Astrocyte (in vitro differentiated cells and primary cell): ENCODE measurements at regions not wholly inside any gene's neighbourhood (a gene's known extent, or its start where the extent isn't known, plus 50 kb on each side); places are given as distances from the start of the nearest gene placed in this dataset.

Source experiments
- DNase-seq: peaks from one replicate; pipeline ENCODE4 v3.0.0-alpha.2; 2010; ENCODE audit warnings: low read depth
- FAIRE-seq: peaks from 2 replicates; lab custom pipeline; 2011; peaks lifted over from hg19 to GRCh38; lab: Jason Lieb, UNC
- H2AFZ ChIP-seq: 2 replicates; pipeline ENCODE4 v1.6.0; 2012; ENCODE audit warnings: low read depth, low read length, inconsistent platforms
- H3K27ac ChIP-seq: 2 replicates; pipeline ENCODE4 v1.5.1; 2011; ENCODE audit warnings: low read depth, low read length, inconsistent platforms
- H3K27me3 ChIP-seq: 2 replicates; pipeline ENCODE4 v1.6.0; 2011; ENCODE audit warnings: low read length, inconsistent platforms; ENCODE audit not compliant: insufficient read depth
- H3K36me3 ChIP-seq: 2 replicates; pipeline ENCODE4 v1.5.1; 2011; ENCODE audit warnings: low read length, inconsistent platforms; ENCODE audit not compliant: insufficient read depth
- H3K4me1 ChIP-seq: 2 replicates; pipeline ENCODE4 v1.5.1; 2011; ENCODE audit warnings: low read length, inconsistent platforms; ENCODE audit not compliant: insufficient read depth
- H3K4me2 ChIP-seq: 2 replicates; pipeline ENCODE4 v1.6.0; 2012; ENCODE audit warnings: low read length, inconsistent platforms
- H3K4me3 ChIP-seq: 2 replicates; pipeline ENCODE4 v1.5.1; 2011; ENCODE audit warnings: low read depth, mild to moderate bottlenecking, low read length, inconsistent platforms; ENCODE audit not compliant: insufficient read depth
- H3K79me2 ChIP-seq: 2 replicates; pipeline ENCODE4 v1.6.0; 2012; ENCODE audit warnings: mild to moderate bottlenecking, low read length, inconsistent platforms; ENCODE audit not compliant: insufficient read depth
- H3K9ac ChIP-seq: 2 replicates; pipeline ENCODE4 v1.6.0; 2012; ENCODE audit warnings: mild to moderate bottlenecking, low read length, inconsistent platforms
- H3K9me3 ChIP-seq: 2 replicates; pipeline ENCODE4 v1.5.1; 2012; ENCODE audit warnings: low read depth, mild to moderate bottlenecking, low read length, inconsistent platforms; ENCODE audit not compliant: insufficient read depth
- H4K20me1 ChIP-seq: 2 replicates; pipeline ENCODE4 v1.6.0; 2012; ENCODE audit warnings: low read length, inconsistent platforms; ENCODE audit not compliant: insufficient read depth
- H3K27ac Mint-ChIP-seq: one replicate; pipeline ENCODE4 v1.8.0; 2021; ENCODE audit warnings: mild to moderate bottlenecking, mixed read lengths; ENCODE audit not compliant: unreplicated experiment
- H3K27me3 Mint-ChIP-seq: one replicate; pipeline ENCODE4 v1.8.0; 2021; ENCODE audit warnings: low read depth, mixed read lengths; ENCODE audit not compliant: unreplicated experiment
- H3K36me3 Mint-ChIP-seq: one replicate; pipeline ENCODE4 v1.8.0; 2021; ENCODE audit warnings: low read depth, mixed read lengths; ENCODE audit not compliant: unreplicated experiment
- H3K4me1 Mint-ChIP-seq: one replicate; pipeline ENCODE4 v1.8.0; 2021; ENCODE audit warnings: low read depth, mixed read lengths; ENCODE audit not compliant: unreplicated experiment
- H3K4me3 Mint-ChIP-seq: one replicate; pipeline ENCODE4 v1.8.0; 2021; ENCODE audit warnings: mild to moderate bottlenecking, moderate library complexity, mixed read lengths; ENCODE audit not compliant: unreplicated experiment
- H3K9me3 Mint-ChIP-seq: one replicate; pipeline ENCODE4 v1.8.0; 2021; ENCODE audit warnings: mild to moderate bottlenecking, mixed read lengths; ENCODE audit not compliant: unreplicated experiment
- EZH2 ChIP-seq: IDR thresholded peaks from 2 replicates; pipeline ENCODE4 v1.6.1; 2012; ENCODE audit warnings: mild to moderate bottlenecking, low read length, inconsistent platforms; ENCODE audit not compliant: insufficient read depth
- TF ChIP-seq, protein P1 (sequence below): IDR thresholded peaks from 2 replicates; pipeline ENCODE4 v1.5.1; 2011; ENCODE audit warnings: low read depth, mild to moderate bottlenecking, inconsistent platforms, low read length, moderate library complexity; ENCODE audit not compliant: insufficient read depth

DNA sequence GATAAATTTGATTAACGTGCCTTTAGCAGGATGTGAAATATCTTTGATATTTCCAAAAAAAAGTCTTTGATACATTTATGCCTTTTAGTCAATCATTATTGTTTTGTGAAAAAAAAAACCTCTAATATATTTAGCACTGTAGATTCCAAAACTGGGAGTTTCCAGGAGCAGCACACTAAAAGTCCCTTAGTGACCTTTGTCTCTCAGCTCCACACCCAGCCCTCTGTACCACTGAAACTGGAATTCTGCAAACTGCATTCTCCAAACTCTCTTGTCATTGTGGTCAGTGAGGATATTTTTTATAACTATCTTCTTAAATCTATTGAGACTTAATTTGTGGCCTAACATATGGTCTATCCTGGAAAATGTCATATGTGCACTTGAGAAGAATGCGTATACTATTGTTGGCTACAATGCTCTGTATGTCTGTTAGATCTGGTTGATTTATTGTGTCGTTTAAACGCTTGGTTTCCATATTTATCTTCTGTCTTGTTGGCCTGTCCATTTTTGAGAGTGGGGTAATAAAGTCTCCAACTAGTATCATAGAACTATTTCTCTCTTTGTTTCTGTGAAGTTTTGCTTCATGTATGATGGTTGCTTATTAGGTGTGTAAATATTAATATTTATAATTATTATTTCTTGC lies 73.2 kb upstream of the CNKSR3 start:
- no peak overlapping the region for H3K27ac ChIP-seq
- H2AFZ ChIP-seq, result no peak overlapping the region
- Mint-ChIP-seq H3K27me3 (peaks cover 2% of the 10 kb centered on the region), H3K4me3 (no peak overlapping the region), H3K4me1 (no peaks in the 10 kb centered on the region), H3K9me3 (no peaks in the 10 kb centered on the region), H3K36me3 (no peaks in the 10 kb centered on the region), H3K27ac (no peak overlapping the region)
- no peak for DNase-seq
- TF ChIP-seq EZH2, result no peak
- TF ChIP-seq, protein P1, sequence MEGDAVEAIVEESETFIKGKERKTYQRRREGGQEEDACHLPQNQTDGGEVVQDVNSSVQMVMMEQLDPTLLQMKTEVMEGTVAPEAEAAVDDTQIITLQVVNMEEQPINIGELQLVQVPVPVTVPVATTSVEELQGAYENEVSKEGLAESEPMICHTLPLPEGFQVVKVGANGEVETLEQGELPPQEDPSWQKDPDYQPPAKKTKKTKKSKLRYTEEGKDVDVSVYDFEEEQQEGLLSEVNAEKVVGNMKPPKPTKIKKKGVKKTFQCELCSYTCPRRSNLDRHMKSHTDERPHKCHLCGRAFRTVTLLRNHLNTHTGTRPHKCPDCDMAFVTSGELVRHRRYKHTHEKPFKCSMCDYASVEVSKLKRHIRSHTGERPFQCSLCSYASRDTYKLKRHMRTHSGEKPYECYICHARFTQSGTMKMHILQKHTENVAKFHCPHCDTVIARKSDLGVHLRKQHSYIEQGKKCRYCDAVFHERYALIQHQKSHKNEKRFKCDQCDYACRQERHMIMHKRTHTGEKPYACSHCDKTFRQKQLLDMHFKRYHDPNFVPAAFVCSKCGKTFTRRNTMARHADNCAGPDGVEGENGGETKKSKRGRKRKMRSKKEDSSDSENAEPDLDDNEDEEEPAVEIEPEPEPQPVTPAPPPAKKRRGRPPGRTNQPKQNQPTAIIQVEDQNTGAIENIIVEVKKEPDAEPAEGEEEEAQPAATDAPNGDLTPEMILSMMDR, result no peak
- no peaks in the 10 kb centered on the region for H3K9me3 ChIP-seq
- no peaks in the 10 kb centered on the region for H3K36me3 ChIP-seq
- H3K4me1 ChIP-seq, result no peaks in the 10 kb centered on the region
- no peak overlapping the region for H3K4me2 ChIP-seq
- H3K27me3 ChIP-seq, result no peaks in the 10 kb centered on the region
- H4K20me1 ChIP-seq, result no peaks in the 10 kb centered on the region
- no peak for FAIRE-seq
- no peaks in the 10 kb centered on the region for H3K79me2 ChIP-seq
- H3K4me3 ChIP-seq, result no peak overlapping the region
- H3K9ac ChIP-seq, result no peak overlapping the region

DNA sequence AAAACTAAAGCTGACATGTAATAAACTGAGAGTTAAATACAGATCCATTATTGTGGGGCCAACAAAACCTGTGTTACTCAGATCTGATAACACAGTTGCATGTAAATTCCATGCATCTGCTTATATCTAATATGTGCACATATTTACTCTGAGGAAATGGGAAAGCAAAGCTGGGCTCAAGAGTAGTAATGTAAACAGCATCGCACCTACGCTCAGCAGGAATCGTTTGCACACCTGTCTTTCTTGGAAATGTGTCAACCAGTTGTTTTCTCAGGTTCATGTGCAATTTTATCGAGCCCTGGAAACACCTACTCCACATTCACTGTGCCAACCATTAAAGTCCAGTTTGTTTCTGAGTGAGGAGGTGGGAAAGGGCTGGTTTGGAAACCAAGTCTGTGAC lies 80.3 kb upstream of the CNKSR3 start:
- no peaks in the 10 kb centered on the region for H3K9me3 Mint-ChIP-seq
- no peaks in the 10 kb centered on the region for H3K79me2 ChIP-seq
- peaks cover 2% of the 10 kb centered on the region for H3K27me3 Mint-ChIP-seq
- no peaks in the 10 kb centered on the region for H3K4me1 Mint-ChIP-seq
- H3K4me3 Mint-ChIP-seq, result no peak overlapping the region
- DNase-seq, result no peak
- H3K9ac ChIP-seq, result no peak overlapping the region
- H3K36me3 Mint-ChIP-seq, result no peaks in the 10 kb centered on the region
- no peak overlapping the region for H3K4me3 ChIP-seq
- H3K4me2 ChIP-seq, result no peak overlapping the region
- H3K27me3 ChIP-seq, result no peaks in the 10 kb centered on the region
- TF ChIP-seq, protein P1, result no peak
- H3K9me3 ChIP-seq, result no peaks in the 10 kb centered on the region
- no peaks in the 10 kb centered on the region for H4K20me1 ChIP-seq
- H3K27ac ChIP-seq, result no peak overlapping the region
- H3K36me3 ChIP-seq, result no peaks in the 10 kb centered on the region
- no peak overlapping the region for H3K27ac Mint-ChIP-seq
- no peaks in the 10 kb centered on the region for H3K4me1 ChIP-seq
- H2AFZ ChIP-seq, result no peak overlapping the region
- no peak for FAIRE-seq

DNA sequence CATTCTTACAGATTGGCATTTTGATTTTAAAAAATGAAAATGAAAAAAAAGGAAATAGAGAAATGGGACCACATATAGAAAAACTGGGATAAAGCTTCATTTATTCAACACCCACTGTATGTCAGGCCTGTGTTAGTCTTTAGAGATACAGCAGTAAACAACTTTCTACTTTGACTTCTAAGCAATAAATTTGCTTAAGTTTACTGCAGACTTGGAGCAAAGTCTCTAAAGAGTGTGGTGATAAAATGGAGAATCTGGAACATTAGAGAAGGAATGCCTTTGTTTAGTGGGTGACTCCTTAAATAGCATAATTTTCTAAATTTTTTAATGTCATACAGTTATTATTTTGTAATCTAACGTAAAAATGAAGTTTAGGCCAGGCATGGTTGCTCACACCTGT lies 80.7 kb upstream of the CNKSR3 start:
- H3K4me3 Mint-ChIP-seq, result no peak overlapping the region
- Histone ChIP-seq H3K27ac (no peak overlapping the region), H3K4me2 (no peak overlapping the region), H3K36me3 (no peaks in the 10 kb centered on the region), H3K27me3 (no peaks in the 10 kb centered on the region), H3K4me1 (no peaks in the 10 kb centered on the region), H3K9ac (no peak overlapping the region), H2AFZ (no peak overlapping the region), H3K4me3 (no peak overlapping the region), H3K9me3 (no peaks in the 10 kb centered on the region), H4K20me1 (no peaks in the 10 kb centered on the region), H3K79me2 (no peaks in the 10 kb centered on the region)
- H3K4me1 Mint-ChIP-seq, result no peaks in the 10 kb centered on the region
- H3K27ac Mint-ChIP-seq, result no peak overlapping the region
- H3K36me3 Mint-ChIP-seq, result no peaks in the 10 kb centered on the region
- H3K27me3 Mint-ChIP-seq, result no peaks in the 10 kb centered on the region
- FAIRE-seq, result no peak
- no peaks in the 10 kb centered on the region for H3K9me3 Mint-ChIP-seq
- TF ChIP-seq, protein P1, result no peak
- TF ChIP-seq EZH2, result no peak
- no peak for DNase-seq
